B cell (primary cell): ENCODE measurements at regions not wholly inside any gene's neighbourhood (a gene's known extent, or its start where the extent isn't known, plus 50 kb on each side); places are given as distances from the start of the nearest gene placed in this dataset.

Experiments used
- ATAC-seq: fragments of 200-7000 bp; cut with Tn5 transposase; one replicate; pipeline ENCODE4 v1.10.0; 2021; ENCODE audit warnings: low read depth, mild to moderate bottlenecking, moderate number of reproducible peaks, moderate library complexity
- CTCF ChIA-PET: fragments of 350-600 bp; sonication (Branson Sonifier 250); formaldehyde crosslinking; loops from one replicate; lab custom pipeline; 2021; ENCODE audit warnings: antibody characterized with exemption, inconsistent platforms; lab: Charles Lee
- POLR2A ChIA-PET: fragments of 350-600 bp; sonication (Branson Sonifier 250); formaldehyde crosslinking; loops from one replicate; lab custom pipeline; 2021; ENCODE audit warnings: antibody characterized with exemption; lab: Charles Lee
- DNase-seq: peaks from one replicate; pipeline ENCODE4 v3.0.0; 2013
- H2AFZ ChIP-seq: 2 replicates; pipeline ENCODE4 v1.6.1; 2012; ENCODE audit warnings: mild to moderate bottlenecking, low read depth, low read length; ENCODE audit not compliant: insufficient read depth, poor library complexity, severe bottlenecking
- H3K27ac ChIP-seq, 2 donors: 1 replicate in 1 of 2; 2 replicates in 1 of 2; pipeline ENCODE4 v1.5.1; 2012 to 2013; ENCODE audit warnings: low read length in 2 of 2, mild to moderate bottlenecking in 2 of 2, moderate library complexity in 1 of 2
- H3K27me3 ChIP-seq, 4 experiments: fragments of 200-600 bp in 1 of 4; sonication (generic) in 1 of 4; replicated peaks in 1 of 4; 1 replicate in 2 of 4; 2 replicates in 2 of 4; pipeline versions ENCODE4 v1.6.1 to v1.7.0; 2013 to 2016; ENCODE audit warnings: low read length in 3 of 4, mild to moderate bottlenecking in 2 of 4, mixed read lengths in 1 of 4, moderate library complexity in 1 of 4; ENCODE audit not compliant: insufficient read depth in 4 of 4, control insufficient read depth in 3 of 4; ENCODE audit errors: control extremely low read depth in 1 of 4
- H3K36me3 ChIP-seq, 2 experiments: replicated peaks in 1 of 2; 1 replicate in 1 of 2; 2 replicates in 1 of 2; pipeline versions ENCODE4 v1.6.1 to v1.7.1; 2013; ENCODE audit warnings: low read length in 1 of 2; ENCODE audit not compliant: insufficient read depth in 2 of 2, control insufficient read depth in 1 of 2; ENCODE audit errors: control extremely low read depth in 1 of 2, extremely low read depth in 1 of 2
- H3K4me1 ChIP-seq, 2 donors: fragments of 200-600 bp in 1 of 2; sonication (generic) in 1 of 2; 1 replicate in 1 of 2; 2 replicates in 1 of 2; pipeline versions ENCODE4 v1.5.1 to v1.6.1; 2013 to 2017; ENCODE audit warnings: low read length in 2 of 2; ENCODE audit not compliant: control insufficient read depth in 2 of 2, insufficient read depth in 2 of 2
- H3K4me2 ChIP-seq: replicated peaks from 2 replicates; pipeline ENCODE3; 2012; ENCODE audit warnings: mild to moderate bottlenecking, low read depth, low read length; ENCODE audit not compliant: poor library complexity, severe bottlenecking
- H3K4me3 ChIP-seq, 5 experiments: fragments of 200-600 bp in 1 of 5; sonication (generic) in 1 of 5; 1 replicate in 3 of 5; 2 replicates in 2 of 5; pipeline versions ENCODE4 v1.5.1 to v1.7.0; 2011 to 2016; ENCODE audit warnings: low read length in 4 of 5, mild to moderate bottlenecking in 4 of 5, low read depth in 2 of 5, control low read depth in 1 of 5, moderate library complexity in 1 of 5; ENCODE audit not compliant: insufficient read depth in 1 of 5; ENCODE audit errors: control extremely low read depth in 1 of 5, extremely low read depth in 1 of 5
- H3K79me2 ChIP-seq: fragments of 200-600 bp; sonication (generic); one replicate; pipeline ENCODE4 v1.6.0; 2016; ENCODE audit warnings: low read length; ENCODE audit not compliant: control insufficient read depth, insufficient read depth
- H3K9ac ChIP-seq: fragments of 200-600 bp; sonication (generic); 2 replicates; pipeline ENCODE4 v1.6.1; 2017; ENCODE audit warnings: mild to moderate bottlenecking, low read length, moderate library complexity
- H3K9me3 ChIP-seq, 3 donors: one replicate each; pipeline versions ENCODE4 v1.6.1 to v1.7.1; 2013; ENCODE audit warnings: low read length in 2 of 3; ENCODE audit not compliant: control insufficient read depth in 2 of 3, insufficient read depth in 1 of 3; ENCODE audit errors: control extremely low read depth in 1 of 3
- H4K20me1 ChIP-seq: 2 replicates; pipeline ENCODE4 v1.6.0; 2012; ENCODE audit warnings: mild to moderate bottlenecking, low read length; ENCODE audit not compliant: insufficient read depth, control insufficient read depth, poor library complexity, severe bottlenecking
- H3K27ac Mint-ChIP-seq: one replicate; pipeline ENCODE4 v1.8.0; 2021; ENCODE audit warnings: mixed read lengths
- H3K27me3 Mint-ChIP-seq: one replicate; pipeline ENCODE4 v1.8.0; 2021; ENCODE audit warnings: mixed read lengths
- H3K4me1 Mint-ChIP-seq: one replicate; pipeline ENCODE4 v1.8.0; 2021; ENCODE audit warnings: mixed read lengths
- H3K4me3 Mint-ChIP-seq: one replicate; pipeline ENCODE4 v1.8.0; 2021; ENCODE audit warnings: mixed read lengths
- H3K9me3 Mint-ChIP-seq: one replicate; pipeline ENCODE4 v1.8.0; 2022; ENCODE audit warnings: mixed read lengths; ENCODE audit not compliant: insufficient read depth
- EZH2 ChIP-seq: IDR thresholded peaks from 2 replicates; pipeline ENCODE4 v1.6.1; 2012; ENCODE audit warnings: borderline replicate concordance, low read depth, mild to moderate bottlenecking, moderate library complexity, low read length; ENCODE audit not compliant: insufficient read depth, poor library complexity, severe bottlenecking
- WGBS: methylation state at CpG from one replicate; pipeline ENCODE4 v1.1.5; 2013; ENCODE audit warnings: missing lambda C conversion rate; ENCODE audit not compliant: insufficient coverage; 5-methylcytosine and 5-hydroxymethylcytosine counted together
- intact Hi-C: fragments of 100-400 bp; cut with micrococcal nuclease; formaldehyde crosslinking; loops from one replicate; pipeline ENCODE4 v1.10.0; 2022
- TF ChIP-seq, protein P1 (sequence below): fragments of 200-600 bp; IDR thresholded peaks from one replicate; pipeline ENCODE4 v1.8.0; 2022; ENCODE audit warnings: antibody characterized with exemption, mild to moderate bottlenecking

DNA sequence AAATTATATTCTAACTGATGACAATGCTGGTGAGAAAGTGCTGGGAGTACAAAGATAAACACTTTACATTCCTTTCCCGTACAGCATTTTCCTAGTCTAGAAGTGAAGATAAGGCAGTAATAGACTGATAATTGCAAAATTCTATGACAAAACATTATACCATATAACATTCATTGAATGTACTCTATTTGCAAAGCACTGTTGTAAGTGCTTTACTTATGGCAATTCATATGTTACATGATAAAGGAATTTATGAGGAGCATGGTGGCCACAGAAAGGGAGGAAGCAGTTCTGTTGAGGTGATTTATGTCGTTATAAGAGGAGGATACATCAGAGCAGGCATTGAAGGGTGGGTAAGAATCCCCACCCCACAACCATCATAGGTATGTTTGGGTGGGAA, 434.8 kb downstream of the RAB38 start:
- no CpG with 5 or more reads among the region's 2 CpGs for WGBS
- Mint-ChIP-seq H3K4me3 (no peak overlapping the region), H3K4me1 (no peaks in the 10 kb centered on the region), H3K9me3 (no peaks in the 10 kb centered on the region), H3K27ac (no peak overlapping the region), H3K27me3 (no peaks in the 10 kb centered on the region)
- no peaks in the 10 kb centered on the region for H3K9me3 ChIP-seq
- ChIA-PET CTCF (no interaction called here), POLR2A (no interaction called here)
- TF ChIP-seq, protein P1, sequence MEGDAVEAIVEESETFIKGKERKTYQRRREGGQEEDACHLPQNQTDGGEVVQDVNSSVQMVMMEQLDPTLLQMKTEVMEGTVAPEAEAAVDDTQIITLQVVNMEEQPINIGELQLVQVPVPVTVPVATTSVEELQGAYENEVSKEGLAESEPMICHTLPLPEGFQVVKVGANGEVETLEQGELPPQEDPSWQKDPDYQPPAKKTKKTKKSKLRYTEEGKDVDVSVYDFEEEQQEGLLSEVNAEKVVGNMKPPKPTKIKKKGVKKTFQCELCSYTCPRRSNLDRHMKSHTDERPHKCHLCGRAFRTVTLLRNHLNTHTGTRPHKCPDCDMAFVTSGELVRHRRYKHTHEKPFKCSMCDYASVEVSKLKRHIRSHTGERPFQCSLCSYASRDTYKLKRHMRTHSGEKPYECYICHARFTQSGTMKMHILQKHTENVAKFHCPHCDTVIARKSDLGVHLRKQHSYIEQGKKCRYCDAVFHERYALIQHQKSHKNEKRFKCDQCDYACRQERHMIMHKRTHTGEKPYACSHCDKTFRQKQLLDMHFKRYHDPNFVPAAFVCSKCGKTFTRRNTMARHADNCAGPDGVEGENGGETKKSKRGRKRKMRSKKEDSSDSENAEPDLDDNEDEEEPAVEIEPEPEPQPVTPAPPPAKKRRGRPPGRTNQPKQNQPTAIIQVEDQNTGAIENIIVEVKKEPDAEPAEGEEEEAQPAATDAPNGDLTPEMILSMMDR, result no peak
- no peak for TF ChIP-seq EZH2
- H3K36me3 ChIP-seq, result no peaks in the 10 kb centered on the region
- no peaks in the 10 kb centered on the region for H3K79me2 ChIP-seq
- no peaks in the 10 kb centered on the region for H4K20me1 ChIP-seq
- H3K4me1 ChIP-seq, result no peaks in the 10 kb centered on the region
- no peak overlapping the region for H3K4me3 ChIP-seq
- no peak overlapping the region for H3K4me2 ChIP-seq
- no peak for ATAC-seq
- no peak for DNase-seq
- no peak overlapping the region for H3K9ac ChIP-seq
- intact Hi-C loops, result no loop called here
- no peak overlapping the region for H3K27ac ChIP-seq
- H2AFZ ChIP-seq, result no peak overlapping the region
- H3K27me3 ChIP-seq, result no peaks in the 10 kb centered on the region

DNA sequence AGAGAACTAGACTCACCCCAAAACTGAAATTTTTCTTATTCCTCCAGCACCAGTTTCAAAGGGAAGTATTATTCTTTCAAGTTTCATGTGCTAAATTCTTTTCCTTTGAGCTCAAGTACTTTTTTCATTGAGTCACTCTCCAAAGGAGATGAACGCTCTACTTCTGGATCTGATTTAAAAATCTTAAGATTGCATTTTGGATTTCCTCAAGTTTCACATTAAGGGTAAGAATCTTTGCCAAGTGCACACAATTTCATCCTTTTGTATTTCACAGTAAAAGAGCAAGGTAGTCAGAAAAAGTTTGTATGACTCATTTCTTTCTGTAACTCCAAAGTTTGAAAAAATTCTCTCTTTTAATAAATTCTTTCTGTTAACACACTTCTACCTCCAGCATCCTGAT, 435.5 kb downstream of the RAB38 start:
- Mint-ChIP-seq H3K4me1 (no peaks in the 10 kb centered on the region), H3K4me3 (no peak overlapping the region), H3K27ac (no peak overlapping the region), H3K27me3 (no peaks in the 10 kb centered on the region), H3K9me3 (no peaks in the 10 kb centered on the region)
- Histone ChIP-seq H3K27ac (no peak overlapping the region), H3K36me3 (no peaks in the 10 kb centered on the region), H3K27me3 (no peaks in the 10 kb centered on the region), H3K4me3 (no peak overlapping the region), H3K9ac (no peak overlapping the region), H3K4me2 (no peak overlapping the region), H3K79me2 (no peaks in the 10 kb centered on the region), H3K9me3 (no peaks in the 10 kb centered on the region), H2AFZ (no peak overlapping the region), H4K20me1 (no peaks in the 10 kb centered on the region), H3K4me1 (no peaks in the 10 kb centered on the region)
- DNase-seq, result no peak
- ChIA-PET CTCF (no interaction called here), POLR2A (no interaction called here)
- intact Hi-C loops, result no loop called here
- ATAC-seq, result no peak
- TF ChIP-seq, protein P1, result no peak
- WGBS, result no CpG with 5 or more reads among the region's 1 CpG
